ENCODE measurements at regions not wholly inside any gene's neighbourhood (a gene's known extent, or its start where the extent isn't known, plus 50 kb on each side); places are given as distances from the start of the nearest gene placed in this dataset.

GRCh38 chr9:11558043-11558442, 945.2 kb upstream of the PTPRD start:
- TF ChIP-seq CTCF (conservative IDR thresholded peaks at IDR 0.05) (no peak), EZH2 (IDR thresholded peaks at IDR 0.05; ENCODE audit: low read depth) (no peak)

All from PC-9 (cell line).